Nephron progenitor cell (in vitro differentiated cells): ENCODE measurements at regions not wholly inside any gene's neighbourhood (a gene's known extent, or its start where the extent isn't known, plus 50 kb on each side); places are given as distances from the start of the nearest gene placed in this dataset.
"Not testable (repeated sequence)": the region's sequence is repeated elsewhere in the genome, so short reads cannot be mapped to it uniquely, and the experiment has no call there.

ENCODE experiments used
- DNase-seq: peaks from one replicate; pipeline ENCODE4 v3.0.0; 2021
- H3K27ac Mint-ChIP-seq: 2 replicates; pipeline ENCODE4 v1.8.0; 2021; ENCODE audit warnings: mild to moderate bottlenecking, moderate library complexity, mixed read lengths
- H3K27me3 Mint-ChIP-seq: 2 replicates; pipeline ENCODE4 v1.8.0; 2021; ENCODE audit warnings: mild to moderate bottlenecking, low read depth, mixed read lengths; ENCODE audit not compliant: poor library complexity
- H3K36me3 Mint-ChIP-seq: 2 replicates; pipeline ENCODE4 v1.8.0; 2021; ENCODE audit warnings: low read depth, mixed read lengths
- H3K4me1 Mint-ChIP-seq: 2 replicates; pipeline ENCODE4 v1.8.0; 2021; ENCODE audit warnings: mixed read lengths
- H3K4me3 Mint-ChIP-seq: 2 replicates; pipeline ENCODE4 v1.8.0; 2021; ENCODE audit warnings: mild to moderate bottlenecking, moderate library complexity, mixed read lengths
- H3K9me3 Mint-ChIP-seq: 2 replicates; pipeline ENCODE4 v1.8.0; 2021; ENCODE audit warnings: mild to moderate bottlenecking, moderate library complexity, mixed read lengths
- CTCF ChIP-seq: fragments of 200-600 bp; sonication (generic); IDR thresholded peaks from 2 replicates; pipeline ENCODE4 v1.5.0; 2021; ENCODE audit warnings: antibody characterized with exemption

DNA sequence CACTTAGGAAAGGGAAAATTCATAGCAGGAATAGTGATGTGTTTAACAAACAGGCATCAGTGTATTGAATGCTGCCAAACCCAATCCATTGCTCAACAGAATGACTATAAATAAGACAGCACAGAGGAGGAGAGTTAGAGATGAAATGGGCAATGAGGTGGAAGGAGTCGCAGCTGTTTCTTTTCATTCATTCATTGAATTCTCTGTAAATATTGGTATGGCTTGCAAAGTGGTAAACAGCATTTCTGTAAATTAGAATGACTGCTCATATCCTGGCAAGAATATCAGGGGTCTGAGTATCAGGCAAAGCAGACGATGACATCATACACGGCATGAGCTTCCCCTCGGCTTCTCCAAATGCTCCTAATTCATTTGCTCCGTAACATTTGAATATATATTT, 703.6 kb upstream of the SLC35B3 start:
- no peaks in the 10 kb centered on the region for H3K36me3 Mint-ChIP-seq
- peaks cover 5% of the 10 kb centered on the region for H3K27me3 Mint-ChIP-seq
- no peak for TF ChIP-seq CTCF
- H3K4me1 Mint-ChIP-seq: peaks cover 12% of the 10 kb centered on the region
- DNase-seq: no peak
- no peak overlapping the region for H3K4me3 Mint-ChIP-seq
- no peak overlapping the region for H3K27ac Mint-ChIP-seq
- no peaks in the 10 kb centered on the region for H3K9me3 Mint-ChIP-seq

DNA sequence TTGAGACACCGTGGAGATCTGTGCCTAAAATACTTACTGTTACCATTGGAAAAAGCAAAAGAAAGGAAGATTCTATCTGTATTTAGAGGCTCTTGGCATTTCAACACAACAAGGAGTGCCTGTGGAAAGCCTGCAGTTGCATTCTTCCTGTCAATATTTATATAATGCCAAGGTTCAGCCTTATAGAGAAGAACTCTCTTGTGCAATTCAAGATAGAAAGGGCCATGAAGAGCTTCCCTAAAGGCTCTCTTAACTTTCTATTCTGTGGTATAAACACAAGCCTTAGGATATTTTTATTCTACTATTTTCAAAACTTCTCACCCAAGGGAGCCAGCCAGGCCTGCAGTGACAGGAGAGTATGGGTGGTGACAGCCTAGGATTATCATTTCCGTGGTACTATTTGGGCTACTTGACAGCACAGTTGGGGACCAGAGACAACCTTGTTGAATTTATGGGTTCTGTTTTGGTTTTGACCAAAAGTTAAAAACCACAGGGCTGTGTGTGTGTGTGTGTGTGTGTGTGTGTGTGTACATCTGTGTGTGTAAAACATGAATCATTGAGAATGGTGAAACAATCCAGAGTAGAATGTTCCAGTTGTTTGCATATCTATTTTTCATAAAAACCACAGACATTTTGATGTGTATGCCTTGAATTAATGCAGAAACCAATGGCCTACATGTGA, 700.9 kb upstream of the SLC35B3 start:
- H3K9me3 Mint-ChIP-seq: no peaks in the 10 kb centered on the region
- H3K27ac Mint-ChIP-seq: no peak overlapping the region
- no peak for TF ChIP-seq CTCF
- peaks cover 26% of the 10 kb centered on the region for H3K4me1 Mint-ChIP-seq
- DNase-seq: no peak
- peaks cover 5% of the 10 kb centered on the region for H3K27me3 Mint-ChIP-seq
- H3K36me3 Mint-ChIP-seq: no peaks in the 10 kb centered on the region
- no peak overlapping the region for H3K4me3 Mint-ChIP-seq

- Mint-ChIP-seq H3K4me3 (no peak overlapping the region), H3K9me3 (peaks cover 7% of the 10 kb centered on the region), H3K4me1 (peaks cover 20% of the 10 kb centered on the region), H3K27me3 (no peaks in the 10 kb centered on the region), H3K27ac (no peak overlapping the region), H3K36me3 (no peaks in the 10 kb centered on the region)
- peak; percentile 12 for DNase-seq
- no peak for TF ChIP-seq CTCF
Measured at GRCh38 chr6:9131616-9132015, 696.3 kb upstream of the SLC35B3 start.

GRCh38 chr6:9131201-9131600, 695.9 kb upstream of the SLC35B3 start:
- no peak for TF ChIP-seq CTCF
- H3K27me3 Mint-ChIP-seq: no peaks in the 10 kb centered on the region
- no peak overlapping the region for H3K4me3 Mint-ChIP-seq
- H3K36me3 Mint-ChIP-seq: no peaks in the 10 kb centered on the region
- no peak for DNase-seq
- peaks cover 7% of the 10 kb centered on the region for H3K9me3 Mint-ChIP-seq
- no peak overlapping the region for H3K27ac Mint-ChIP-seq
- H3K4me1 Mint-ChIP-seq: peaks cover 20% of the 10 kb centered on the region

- H3K4me3 Mint-ChIP-seq: no peak overlapping the region
- no peaks in the 10 kb centered on the region for H3K27me3 Mint-ChIP-seq
- no peak for TF ChIP-seq CTCF
Measured at GRCh38 chr6:9128970-9129369, 693.6 kb upstream of the SLC35B3 start.

GRCh38 chr6:9126878-9127560, 691.7 kb upstream of the SLC35B3 start:
- no peak overlapping the region for H3K4me3 Mint-ChIP-seq
- no peak for DNase-seq
- peaks cover 4% of the 10 kb centered on the region for H3K27me3 Mint-ChIP-seq
- peaks cover 7% of the 10 kb centered on the region for H3K9me3 Mint-ChIP-seq
- H3K36me3 Mint-ChIP-seq: no peaks in the 10 kb centered on the region
- peaks cover 13% of the 10 kb centered on the region for H3K4me1 Mint-ChIP-seq
- peak overlapping the region; percentile 20 for H3K27ac Mint-ChIP-seq
- TF ChIP-seq CTCF: no peak

More at GRCh38 chr6:9128970-9129369, 693.6 kb upstream of the SLC35B3 start:
- Mint-ChIP-seq H3K4me1 (peaks cover 20% of the 10 kb centered on the region), H3K9me3 (peaks cover 7% of the 10 kb centered on the region), H3K36me3 (no peaks in the 10 kb centered on the region), H3K27ac (no peak overlapping the region)
- DNase-seq: no peak

- not testable (repeated sequence) for H3K4me1 Mint-ChIP-seq, H3K9me3 Mint-ChIP-seq, DNase-seq, H3K4me3 Mint-ChIP-seq, H3K36me3 Mint-ChIP-seq, H3K27me3 Mint-ChIP-seq, H3K27ac Mint-ChIP-seq
Measured at GRCh38 chr6:9126034-9126433, 690.7 kb upstream of the SLC35B3 start.
